SJSA1 (cell line): ENCODE measurements at regions not wholly inside any gene's neighbourhood (a gene's known extent, or its start where the extent isn't known, plus 50 kb on each side); places are given as distances from the start of the nearest gene placed in this dataset.
"Not testable (repeated sequence)": the region's sequence is repeated elsewhere in the genome, so short reads cannot be mapped to it uniquely, and the experiment has no call there.

Source experiments
- DNase-seq, 2 experiments: peaks; one replicate each; pipeline ENCODE4 v3.0.0-alpha.2; 2015 to 2020; ENCODE audit warnings: low spot score in 2 of 2, low read depth in 1 of 2
- H3K27ac ChIP-seq: fragments of 250-450 bp; sonication (Bioruptor Pico); 2 replicates; pipeline ENCODE4 v1.5.1; 2020; ENCODE audit warnings: mild to moderate bottlenecking, moderate library complexity
- H3K27me3 ChIP-seq: fragments of 250-450 bp; sonication (Bioruptor Pico); replicated peaks from 2 replicates; pipeline ENCODE4 v1.5.1; 2020; ENCODE audit warnings: mild to moderate bottlenecking, moderate library complexity
- H3K36me3 ChIP-seq: fragments of 250-450 bp; sonication (Bioruptor Pico); 2 replicates; pipeline ENCODE4 v1.5.1; 2020; ENCODE audit warnings: mild to moderate bottlenecking
- H3K4me1 ChIP-seq: fragments of 250-450 bp; sonication (Bioruptor Pico); replicated peaks from 2 replicates; pipeline ENCODE4 v1.6.1; 2021; ENCODE audit warnings: mild to moderate bottlenecking
- H3K4me3 ChIP-seq: fragments of 250-450 bp; sonication (Bioruptor Pico); 2 replicates; pipeline ENCODE4 v1.5.1; 2020; ENCODE audit warnings: mild to moderate bottlenecking
- H3K9me3 ChIP-seq: fragments of 250-450 bp; sonication (Bioruptor Pico); replicated peaks from 2 replicates; pipeline ENCODE4 v1.5.1; 2020; ENCODE audit warnings: mild to moderate bottlenecking

GRCh38 chr9:42306625-42307024, 123.2 kb downstream of the SPATA31A6 start:
- H3K27me3 ChIP-seq, H3K36me3 ChIP-seq, DNase-seq, H3K27ac ChIP-seq, H3K4me3 ChIP-seq, H3K9me3 ChIP-seq, H3K4me1 ChIP-seq: not testable (repeated sequence)

GRCh38 chr9:42307449-42307848, 124.0 kb downstream of the SPATA31A6 start:
- H3K27me3 ChIP-seq, DNase-seq, H3K36me3 ChIP-seq, H3K4me1 ChIP-seq, H3K4me3 ChIP-seq, H3K27ac ChIP-seq, H3K9me3 ChIP-seq: not testable (repeated sequence)

DNA sequence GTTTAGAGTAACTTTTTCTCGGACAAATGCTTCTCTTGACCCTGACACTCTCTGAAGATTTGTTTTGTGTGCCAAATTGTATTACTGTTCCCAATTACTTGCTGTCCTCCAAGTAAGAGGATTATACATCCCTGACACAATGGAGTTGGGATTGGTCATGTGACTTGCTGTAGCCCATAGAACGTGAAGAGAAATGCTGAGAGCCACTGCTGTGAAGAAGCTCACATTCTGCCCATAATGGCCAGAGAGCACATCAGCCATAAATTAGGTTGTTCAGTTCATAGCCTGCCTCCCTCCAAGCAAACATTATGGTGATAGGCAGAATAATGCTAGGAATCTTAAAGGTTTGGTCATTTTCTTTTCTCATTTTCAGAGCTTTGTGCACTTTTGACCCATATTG, 127.5 kb downstream of the SPATA31A6 start:
- H3K4me1 ChIP-seq, H3K27ac ChIP-seq, DNase-seq, H3K36me3 ChIP-seq, H3K9me3 ChIP-seq, H3K4me3 ChIP-seq, H3K27me3 ChIP-seq: not testable (repeated sequence)

GRCh38 chr9:42316026-42316425, 132.6 kb downstream of the SPATA31A6 start:
- not testable (repeated sequence) for H3K27ac ChIP-seq, H3K9me3 ChIP-seq, H3K36me3 ChIP-seq, H3K4me3 ChIP-seq, H3K27me3 ChIP-seq, DNase-seq, H3K4me1 ChIP-seq

GRCh38 chr9:42317677-42318076, 134.2 kb downstream of the SPATA31A6 start:
- DNase-seq, H3K27ac ChIP-seq, H3K9me3 ChIP-seq, H3K4me1 ChIP-seq, H3K27me3 ChIP-seq, H3K36me3 ChIP-seq, H3K4me3 ChIP-seq: not testable (repeated sequence)

- not testable (repeated sequence) for H3K4me3 ChIP-seq, DNase-seq, H3K4me1 ChIP-seq, H3K27me3 ChIP-seq, H3K27ac ChIP-seq, H3K9me3 ChIP-seq, H3K36me3 ChIP-seq
Observed at GRCh38 chr9:42323084-42323809, 139.8 kb downstream of the SPATA31A6 start.

DNA sequence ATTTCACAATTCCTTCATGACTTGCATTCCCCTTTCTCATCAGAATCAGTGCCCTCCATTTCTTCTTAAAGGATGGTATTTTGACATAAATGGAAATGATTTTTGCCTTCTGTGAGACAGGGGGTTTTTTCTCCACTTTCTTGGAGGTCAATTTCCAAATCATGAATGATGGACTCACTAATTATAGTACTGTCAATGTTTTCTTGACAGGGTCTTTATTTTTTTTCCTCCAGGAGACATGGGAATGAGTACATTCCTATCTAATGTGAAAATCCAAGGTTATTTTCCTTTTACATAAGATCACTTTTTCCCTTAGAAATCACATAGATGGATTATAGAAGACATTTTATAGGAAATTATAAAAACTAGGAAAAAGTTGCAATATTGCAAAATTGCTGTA, 141.7 kb downstream of the SPATA31A6 start:
- not testable (repeated sequence) for H3K27me3 ChIP-seq, H3K4me3 ChIP-seq, H3K4me1 ChIP-seq, DNase-seq, H3K9me3 ChIP-seq, H3K27ac ChIP-seq, H3K36me3 ChIP-seq

GRCh38 chr9:42325561-42325960, 142.1 kb downstream of the SPATA31A6 start:
- H3K27me3 ChIP-seq, DNase-seq, H3K9me3 ChIP-seq, H3K4me3 ChIP-seq, H3K27ac ChIP-seq, H3K36me3 ChIP-seq, H3K4me1 ChIP-seq: not testable (repeated sequence)

GRCh38 chr9:42326482-42326881, 143.0 kb downstream of the SPATA31A6 start:
- H3K9me3 ChIP-seq, H3K4me1 ChIP-seq, H3K36me3 ChIP-seq, H3K27me3 ChIP-seq, DNase-seq, H3K4me3 ChIP-seq, H3K27ac ChIP-seq: not testable (repeated sequence)

DNA sequence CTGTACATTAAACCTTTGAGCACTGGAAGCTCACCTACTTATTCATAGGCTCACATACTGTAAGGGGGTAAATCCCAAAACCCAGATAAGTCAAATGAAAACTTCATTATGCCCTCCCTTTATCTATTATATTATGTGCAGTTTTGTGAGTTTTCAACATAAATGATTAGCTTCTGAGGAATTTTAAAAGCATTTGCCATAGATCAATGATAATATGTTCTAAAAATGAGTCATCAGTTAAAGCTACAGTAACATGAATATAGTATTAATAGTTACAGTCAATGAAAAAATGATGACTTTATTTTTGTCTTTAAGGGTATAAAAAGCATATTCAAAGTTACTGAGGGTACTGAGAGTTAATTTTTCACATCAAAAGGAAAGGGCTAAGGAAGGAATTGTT, 151.9 kb downstream of the SPATA31A6 start:
- not testable (repeated sequence) for H3K36me3 ChIP-seq, DNase-seq, H3K27ac ChIP-seq, H3K4me3 ChIP-seq, H3K27me3 ChIP-seq, H3K9me3 ChIP-seq, H3K4me1 ChIP-seq

GRCh38 chr9:42335984-42336657, 152.7 kb downstream of the SPATA31A6 start:
- H3K4me1 ChIP-seq, H3K4me3 ChIP-seq, DNase-seq, H3K36me3 ChIP-seq, H3K27ac ChIP-seq, H3K9me3 ChIP-seq, H3K27me3 ChIP-seq: not testable (repeated sequence)

- not testable (repeated sequence) for H3K27ac ChIP-seq, DNase-seq, H3K9me3 ChIP-seq, H3K36me3 ChIP-seq, H3K4me1 ChIP-seq, H3K27me3 ChIP-seq, H3K4me3 ChIP-seq
Observed at GRCh38 chr9:42338275-42338674, 154.8 kb downstream of the SPATA31A6 start.

GRCh38 chr9:42339671-42340434, 156.4 kb downstream of the SPATA31A6 start:
- H3K36me3 ChIP-seq, H3K9me3 ChIP-seq, H3K27me3 ChIP-seq, H3K4me3 ChIP-seq, H3K4me1 ChIP-seq, H3K27ac ChIP-seq, DNase-seq: not testable (repeated sequence)

DNA sequence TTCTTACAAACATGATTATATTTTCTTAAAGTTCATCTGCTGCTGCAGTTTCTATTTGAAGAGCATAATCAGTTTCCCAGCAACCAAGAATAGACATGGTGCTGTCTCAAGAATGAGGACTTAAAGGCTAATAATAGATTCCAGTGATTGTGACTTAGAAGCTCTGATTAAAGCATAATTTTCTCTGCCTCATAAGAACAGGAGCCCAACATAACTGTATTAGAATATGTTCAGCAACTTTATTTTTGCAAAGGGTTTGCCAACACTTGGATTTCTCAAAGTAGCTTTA, 156.9 kb downstream of the SPATA31A6 start:
- not testable (repeated sequence) for DNase-seq, H3K4me1 ChIP-seq, H3K27ac ChIP-seq, H3K36me3 ChIP-seq, H3K4me3 ChIP-seq, H3K9me3 ChIP-seq, H3K27me3 ChIP-seq
